Osteocyte (in vitro differentiated cells): ENCODE measurements at regions not wholly inside any gene's neighbourhood (a gene's known extent, or its start where the extent isn't known, plus 50 kb on each side); places are given as distances from the start of the nearest gene placed in this dataset.
A peak's percentile ranks its signal among the peaks of the same experiment; 100 is the strongest.

ENCODE experiments used
- DNase-seq: peaks from one replicate; pipeline ENCODE4 v3.0.0; 2021; ENCODE audit warnings: mixed read lengths; ENCODE audit not compliant: unreplicated experiment; ENCODE audit errors: extremely low spot score
- H3K27ac Mint-ChIP-seq: one replicate; pipeline ENCODE4 v1.8.0; 2021; ENCODE audit warnings: mild to moderate bottlenecking, mixed read lengths; ENCODE audit not compliant: unreplicated experiment
- H3K27me3 Mint-ChIP-seq: one replicate; pipeline ENCODE4 v1.8.0; 2021; ENCODE audit warnings: mixed read lengths; ENCODE audit not compliant: unreplicated experiment
- H3K36me3 Mint-ChIP-seq: one replicate; pipeline ENCODE4 v1.8.0; 2021; ENCODE audit warnings: mixed read lengths; ENCODE audit not compliant: unreplicated experiment
- H3K4me1 Mint-ChIP-seq: one replicate; pipeline ENCODE4 v1.8.0; 2021; ENCODE audit warnings: mixed read lengths; ENCODE audit not compliant: unreplicated experiment
- H3K4me3 Mint-ChIP-seq: one replicate; pipeline ENCODE4 v1.8.0; 2021; ENCODE audit warnings: mild to moderate bottlenecking, moderate library complexity, mixed read lengths; ENCODE audit not compliant: unreplicated experiment
- H3K9me3 Mint-ChIP-seq: one replicate; pipeline ENCODE4 v1.8.0; 2021; ENCODE audit warnings: mixed read lengths; ENCODE audit not compliant: unreplicated experiment
- CTCF ChIP-seq: fragments of 200-600 bp; sonication (generic); IDR thresholded peaks from 2 replicates; pipeline ENCODE4 v1.5.0; 2021; ENCODE audit warnings: antibody characterized with exemption, mild to moderate bottlenecking, moderate library complexity

GRCh38 chr10:31081937-31082840, 50.5 kb upstream of the ZNF438 start:
- peaks cover 1% of the 10 kb centered on the region for H3K4me1 Mint-ChIP-seq
- no peaks in the 10 kb centered on the region for H3K27me3 Mint-ChIP-seq
- DNase-seq = no peak
- H3K27ac Mint-ChIP-seq = no peak overlapping the region
- TF ChIP-seq CTCF = no peak
- H3K36me3 Mint-ChIP-seq = no peaks in the 10 kb centered on the region
- no peaks in the 10 kb centered on the region for H3K9me3 Mint-ChIP-seq
- no peak overlapping the region for H3K4me3 Mint-ChIP-seq

- Mint-ChIP-seq H3K27ac (no peak overlapping the region), H3K36me3 (no peaks in the 10 kb centered on the region), H3K4me1 (peaks cover 1% of the 10 kb centered on the region), H3K4me3 (no peak overlapping the region), H3K9me3 (no peaks in the 10 kb centered on the region), H3K27me3 (no peaks in the 10 kb centered on the region)
- DNase-seq = no peak
- peak; percentile 51 for TF ChIP-seq CTCF
Observed at GRCh38 chr10:31083765-31084184, 52.1 kb upstream of the ZNF438 start.

GRCh38 chr10:31087011-31087410, 55.3 kb upstream of the ZNF438 start:
- H3K27ac Mint-ChIP-seq = no peak overlapping the region

GRCh38 chr10:31087851-31088250, 56.2 kb upstream of the ZNF438 start:
- Mint-ChIP-seq H3K4me3 (no peak overlapping the region), H3K4me1 (peaks cover 1% of the 10 kb centered on the region), H3K9me3 (no peaks in the 10 kb centered on the region), H3K27me3 (no peaks in the 10 kb centered on the region), H3K36me3 (no peaks in the 10 kb centered on the region), H3K27ac (no peak overlapping the region)
- DNase-seq = no peak
- no peak for TF ChIP-seq CTCF

More at GRCh38 chr10:31087011-31087410, 55.3 kb upstream of the ZNF438 start:
- Mint-ChIP-seq H3K9me3 (no peaks in the 10 kb centered on the region), H3K4me3 (no peak overlapping the region), H3K36me3 (no peaks in the 10 kb centered on the region), H3K4me1 (peaks cover 1% of the 10 kb centered on the region), H3K27me3 (no peaks in the 10 kb centered on the region)
- no peak for TF ChIP-seq CTCF
- DNase-seq = no peak

- DNase-seq = no peak
- TF ChIP-seq CTCF = no peak
- no peak overlapping the region for H3K4me3 Mint-ChIP-seq
Observed at GRCh38 chr10:31090894-31091607, 59.4 kb upstream of the ZNF438 start.

More at GRCh38 chr10:31090894-31091607, 59.4 kb upstream of the ZNF438 start:
- Mint-ChIP-seq H3K27ac (no peak overlapping the region), H3K9me3 (no peaks in the 10 kb centered on the region), H3K27me3 (no peaks in the 10 kb centered on the region), H3K4me1 (no peaks in the 10 kb centered on the region), H3K36me3 (no peaks in the 10 kb centered on the region)
